Subcutaneous abdominal adipose tissue (tissue), 5 donors: ENCODE measurements at regions not wholly inside any gene's neighbourhood (a gene's known extent, or its start where the extent isn't known, plus 50 kb on each side); places are given as distances from the start of the nearest gene placed in this dataset.
"Not testable (repeated sequence)": the region's sequence is repeated elsewhere in the genome, so short reads cannot be mapped to it uniquely, and the experiment has no call there.

Experiments
- H3K27ac ChIP-seq: one replicate; pipeline ENCODE4 v1.7.0; 2013; ENCODE audit warnings: low read depth, mild to moderate bottlenecking, inconsistent platforms, low read length, moderate library complexity
- H3K27me3 ChIP-seq, 5 donors: one replicate each; pipeline ENCODE4 v1.7.0; 2013; ENCODE audit warnings: low read length in 5 of 5, inconsistent platforms in 1 of 5; ENCODE audit not compliant: control insufficient read depth in 5 of 5, insufficient read depth in 4 of 5
- H3K36me3 ChIP-seq, 5 donors: one replicate each; pipeline ENCODE4 v1.7.0; 2013; ENCODE audit warnings: low read length in 5 of 5; ENCODE audit not compliant: control insufficient read depth in 5 of 5, insufficient read depth in 5 of 5
- H3K4me1 ChIP-seq, 5 donors: one replicate each; pipeline ENCODE4 v1.7.0; 2013; ENCODE audit warnings: low read length in 5 of 5, mild to moderate bottlenecking in 3 of 5, moderate library complexity in 1 of 5; ENCODE audit not compliant: control insufficient read depth in 5 of 5, insufficient read depth in 5 of 5
- H3K4me3 ChIP-seq, 5 donors: one replicate each; pipeline ENCODE4 v1.7.0; 2013; ENCODE audit warnings: low read length in 5 of 5, low read depth in 1 of 5
- H3K9ac ChIP-seq, 5 donors: one replicate each; pipeline ENCODE4 v1.7.0; 2013; ENCODE audit warnings: low read length in 5 of 5, mild to moderate bottlenecking in 4 of 5, moderate library complexity in 3 of 5
- H3K9me3 ChIP-seq, 5 donors: one replicate each; pipeline ENCODE4 v1.7.0; 2013; ENCODE audit warnings: low read length in 5 of 5; ENCODE audit not compliant: control insufficient read depth in 5 of 5
- donor health status: healthy.
- donor health status: healthy.
- donor health status: healthy.
- donor health status: healthy.
- donor health status: healthy.

DNA sequence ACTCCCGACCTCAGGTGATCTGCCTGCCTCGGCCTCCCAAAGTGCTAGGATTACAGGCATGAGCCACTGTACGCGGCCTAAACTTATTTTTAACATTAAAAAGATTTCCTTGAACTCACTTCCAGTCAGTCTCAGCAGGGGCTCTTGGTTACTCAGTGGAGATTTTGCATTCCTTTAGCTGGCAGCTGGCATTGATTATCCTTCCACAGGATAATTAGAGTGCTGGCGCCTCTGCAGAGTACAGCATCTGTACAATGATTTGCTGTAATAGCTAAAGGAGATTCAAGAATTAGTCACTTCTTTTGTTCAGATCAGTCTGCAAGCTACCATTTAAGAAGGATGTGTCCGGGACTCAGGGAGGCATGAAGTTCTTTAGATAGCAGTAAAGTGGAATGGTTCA, 125.0 kb upstream of the NPY start:
- no peaks in the 10 kb centered on the region for H3K4me1 ChIP-seq

DNA sequence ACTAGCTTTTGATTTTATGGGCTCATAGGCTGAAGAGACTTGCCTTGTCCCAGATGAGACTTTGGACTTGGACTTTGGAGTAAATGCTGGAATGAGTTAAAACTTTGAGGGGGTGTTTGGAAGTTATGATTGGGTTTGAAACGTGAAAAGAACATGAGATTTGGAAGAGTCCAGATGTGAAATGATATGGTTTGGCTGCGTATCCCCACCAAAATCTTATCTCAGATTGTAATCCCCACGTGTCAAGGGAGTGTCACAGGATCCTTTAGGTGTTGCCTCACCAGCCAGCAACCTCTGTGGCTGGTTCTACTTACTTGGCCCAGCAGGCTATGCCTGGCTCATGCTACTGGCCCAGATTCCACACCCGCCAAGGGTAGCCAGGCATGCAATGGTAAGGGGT, 119.6 kb upstream of the NPY start:
- Histone ChIP-seq H3K9me3 (peaks cover 0 to 7% (median 0%) of the 10 kb centered on the region in 5 donors), H3K36me3 (no peaks in the 10 kb centered on the region), H3K27me3 (peaks cover 0 to 3% (median 0%) of the 10 kb centered on the region in 5 donors), H3K4me1 (no peaks in the 10 kb centered on the region), H3K27ac (no peak overlapping the region), H3K9ac (no peak overlapping the region), H3K4me3 (no peak overlapping the region)

More for the DNA sequence above, 125.0 kb upstream of the NPY start:
- Histone ChIP-seq H3K4me3 (no peak overlapping the region), H3K27me3 (no peaks in the 10 kb centered on the region), H3K27ac (no peak overlapping the region), H3K36me3 (no peaks in the 10 kb centered on the region), H3K9ac (no peak overlapping the region), H3K9me3 (peaks cover 0 to 5% (median 0%) of the 10 kb centered on the region in 5 donors)

DNA sequence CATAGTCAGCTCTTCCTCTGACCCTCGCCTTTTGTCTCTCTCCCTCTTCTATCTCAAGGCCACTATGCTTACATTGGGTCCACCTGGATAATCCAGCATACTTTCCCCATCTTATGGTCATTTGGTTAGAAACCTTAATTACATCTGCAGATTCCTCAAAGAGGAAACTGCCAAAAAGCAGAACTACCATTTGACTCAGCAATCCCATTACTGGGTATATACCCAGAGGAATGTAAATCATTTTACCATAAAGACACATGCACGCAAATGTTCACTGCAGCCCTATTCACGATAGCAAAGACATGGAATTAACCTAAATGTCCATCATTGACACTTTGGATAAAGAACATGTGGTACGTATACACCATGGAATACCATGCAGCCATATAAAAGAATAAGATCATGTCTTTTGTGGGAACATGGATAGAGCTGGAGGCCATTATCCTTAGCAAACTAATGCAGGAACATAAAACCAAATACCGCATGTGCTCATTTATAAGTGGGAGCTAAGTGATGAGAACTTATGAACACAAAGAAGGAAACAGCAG, 114.8 kb upstream of the NPY start:
- Histone ChIP-seq H3K9me3 (peaks cover 0 to 7% (median 0%) of the 10 kb centered on the region in 5 donors), H3K27ac (no peak overlapping the region), H3K9ac (no peak overlapping the region), H3K36me3 (no peaks in the 10 kb centered on the region), H3K4me3 (no peak overlapping the region), H3K27me3 (peaks cover 0 to 3% (median 0%) of the 10 kb centered on the region in 5 donors), H3K4me1 (no peaks in the 10 kb centered on the region)

DNA sequence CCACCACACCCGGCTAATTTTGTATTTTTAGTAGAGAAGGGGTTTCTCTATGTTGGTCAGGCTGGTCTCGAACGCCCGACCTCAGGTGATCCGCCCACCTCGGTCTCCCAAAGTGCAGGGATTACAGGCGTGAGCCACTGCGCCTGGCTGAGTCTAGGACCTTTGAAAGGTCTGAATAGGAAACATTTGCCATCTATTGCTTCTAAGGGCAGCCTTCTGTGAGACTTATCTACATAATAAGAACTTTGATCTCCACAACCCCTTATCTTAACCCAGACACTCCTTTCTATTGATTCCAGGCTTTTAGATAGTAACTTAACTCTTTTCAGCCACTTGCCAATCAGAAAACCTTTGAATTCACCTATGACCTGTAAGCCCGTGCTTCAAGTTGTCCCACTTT, 112.0 kb upstream of the NPY start:
- not testable (repeated sequence) for H3K36me3 ChIP-seq, H3K4me1 ChIP-seq, H3K4me3 ChIP-seq, H3K27me3 ChIP-seq, H3K27ac ChIP-seq, H3K9me3 ChIP-seq, H3K9ac ChIP-seq

DNA sequence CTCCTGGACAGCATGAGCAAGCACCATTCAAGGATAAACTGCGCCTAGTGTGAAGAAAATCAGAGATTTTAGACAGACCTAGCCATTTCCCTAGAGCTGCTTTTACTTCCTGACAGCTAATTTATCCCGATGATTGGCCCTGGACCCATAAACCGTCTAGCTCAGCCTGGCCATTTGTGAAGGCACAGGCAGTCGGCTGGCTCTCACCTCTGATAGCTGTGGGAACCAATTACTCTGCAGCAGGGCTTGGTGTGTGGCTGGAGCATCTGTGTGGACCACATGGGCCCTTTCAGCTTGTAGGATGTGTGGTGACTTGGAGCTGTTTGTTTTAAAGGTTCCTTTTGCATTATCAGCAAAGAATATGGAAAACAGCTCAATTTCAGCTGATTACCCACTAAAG, 111.1 kb upstream of the NPY start:
- no peaks in the 10 kb centered on the region for H3K9me3 ChIP-seq
- H3K4me1 ChIP-seq: no peaks in the 10 kb centered on the region
- H3K36me3 ChIP-seq: no peaks in the 10 kb centered on the region
- no peak overlapping the region for H3K9ac ChIP-seq
- no peaks in the 10 kb centered on the region for H3K27me3 ChIP-seq
- H3K27ac ChIP-seq: no peak overlapping the region
- no peak overlapping the region for H3K4me3 ChIP-seq

DNA sequence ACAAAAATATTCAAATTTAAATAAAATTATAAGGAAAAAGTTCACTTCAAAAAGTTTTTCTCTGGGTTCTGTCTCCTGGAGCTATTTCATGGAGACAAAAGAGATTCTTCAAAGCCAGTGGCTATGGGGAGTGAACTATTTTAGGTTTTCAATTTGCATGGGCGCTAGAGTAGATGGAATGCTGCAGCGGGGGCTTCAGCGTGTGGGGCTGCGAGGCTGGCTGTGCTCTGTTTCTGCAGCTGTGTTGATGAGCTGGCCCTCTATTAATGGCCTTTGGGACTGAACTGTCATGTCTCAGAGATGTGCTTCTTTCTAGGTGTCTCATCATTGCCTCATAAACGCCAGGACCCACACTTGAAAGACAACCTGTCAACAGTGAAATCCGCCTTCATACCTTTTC, 108.4 kb upstream of the NPY start:
- no peak overlapping the region for H3K9ac ChIP-seq
- H3K4me1 ChIP-seq: no peaks in the 10 kb centered on the region
- no peaks in the 10 kb centered on the region for H3K27me3 ChIP-seq
- no peaks in the 10 kb centered on the region for H3K9me3 ChIP-seq
- no peaks in the 10 kb centered on the region for H3K36me3 ChIP-seq
- no peak overlapping the region for H3K27ac ChIP-seq
- H3K4me3 ChIP-seq: no peak overlapping the region

DNA sequence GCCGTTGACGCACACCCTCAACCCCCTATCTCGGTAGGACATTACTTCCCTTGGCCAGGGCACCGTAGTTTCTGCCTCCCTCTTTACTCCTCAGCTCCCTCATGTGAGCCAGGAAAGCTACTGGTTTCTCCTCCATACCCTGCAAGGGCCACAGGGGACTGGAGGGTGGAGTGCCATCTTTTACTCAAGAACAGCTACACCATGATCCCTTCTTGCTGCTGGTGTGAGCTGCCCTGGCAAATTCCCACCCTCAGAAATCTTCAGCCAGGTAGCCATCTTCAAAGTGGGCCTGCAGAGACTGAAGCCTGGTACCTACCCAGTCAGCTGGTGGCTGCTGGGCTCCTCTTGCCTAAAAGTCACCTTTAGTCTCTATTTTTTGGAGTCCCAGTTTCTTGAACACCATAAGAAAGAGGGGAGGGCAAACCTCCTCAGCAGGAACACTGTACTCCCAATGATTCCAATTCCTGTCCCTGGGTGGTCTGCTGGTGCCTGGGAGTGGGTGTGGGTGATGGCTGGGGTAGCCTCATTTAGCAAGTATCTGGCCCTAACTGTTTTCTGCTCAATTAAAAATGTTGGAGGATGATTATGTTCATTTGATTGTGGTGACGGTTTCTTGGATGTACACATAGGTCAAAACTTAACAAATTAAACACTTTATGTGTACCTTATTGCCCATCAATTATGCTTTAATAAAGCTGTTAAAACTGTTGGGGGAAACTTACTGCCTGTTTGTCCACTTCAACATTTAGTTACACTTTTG, 105.0 kb upstream of the NPY start:
- Histone ChIP-seq H3K4me1 (no peaks in the 10 kb centered on the region), H3K27ac (no peak overlapping the region), H3K4me3 (no peak overlapping the region), H3K9me3 (no peaks in the 10 kb centered on the region), H3K9ac (no peak overlapping the region), H3K36me3 (no peaks in the 10 kb centered on the region), H3K27me3 (no peaks in the 10 kb centered on the region)

DNA sequence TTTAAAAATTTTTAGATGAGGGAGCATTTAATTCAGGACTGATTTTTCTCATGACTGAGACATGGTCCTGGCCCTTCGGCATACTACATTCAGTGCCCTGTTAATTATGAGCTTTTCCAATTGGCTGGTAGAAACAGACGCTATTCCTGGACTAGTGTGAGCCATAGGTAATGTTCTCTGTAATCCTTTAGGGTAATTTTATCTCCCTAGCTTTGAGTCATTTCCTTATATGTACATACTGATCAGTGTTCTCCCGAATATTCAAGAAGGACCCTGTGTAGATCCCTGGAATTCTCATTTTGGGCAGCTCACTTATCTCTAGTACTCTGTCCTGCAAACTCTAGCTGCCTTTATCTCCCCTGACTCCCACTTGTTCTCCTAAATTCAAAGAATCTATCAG, 92.6 kb upstream of the NPY start:
- H3K4me3 ChIP-seq: no peak overlapping the region

DNA sequence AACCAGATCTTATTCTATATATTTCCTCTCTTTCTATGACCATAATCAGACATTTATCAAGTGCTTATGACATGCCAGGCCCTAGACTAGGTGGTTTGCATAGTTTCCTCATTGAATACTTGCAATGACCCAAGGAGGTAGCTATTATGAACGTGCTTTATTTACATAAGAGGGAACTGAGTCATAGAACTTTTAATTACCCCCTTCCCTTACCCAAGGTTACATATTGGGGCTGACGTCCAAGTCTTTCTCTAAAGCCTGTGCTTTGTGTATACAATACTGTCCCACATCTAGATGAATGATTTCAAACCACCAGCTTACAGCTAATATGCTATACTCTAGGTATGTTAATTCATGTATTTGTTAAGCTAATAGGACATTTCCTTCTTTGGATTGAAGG, 91.9 kb upstream of the NPY start:
- Histone ChIP-seq H3K9ac (no peak overlapping the region), H3K9me3 (peaks cover 0 to 3% (median 0%) of the 10 kb centered on the region in 5 donors), H3K4me3 (no peak overlapping the region), H3K4me1 (no peaks in the 10 kb centered on the region), H3K27ac (no peak overlapping the region), H3K27me3 (no peaks in the 10 kb centered on the region), H3K36me3 (no peaks in the 10 kb centered on the region)

More for the DNA sequence above, 92.6 kb upstream of the NPY start:
- Histone ChIP-seq H3K36me3 (no peaks in the 10 kb centered on the region), H3K27me3 (no peaks in the 10 kb centered on the region), H3K9me3 (peaks cover 0 to 3% (median 0%) of the 10 kb centered on the region in 5 donors), H3K9ac (no peak overlapping the region), H3K4me1 (no peaks in the 10 kb centered on the region), H3K27ac (no peak overlapping the region)

DNA sequence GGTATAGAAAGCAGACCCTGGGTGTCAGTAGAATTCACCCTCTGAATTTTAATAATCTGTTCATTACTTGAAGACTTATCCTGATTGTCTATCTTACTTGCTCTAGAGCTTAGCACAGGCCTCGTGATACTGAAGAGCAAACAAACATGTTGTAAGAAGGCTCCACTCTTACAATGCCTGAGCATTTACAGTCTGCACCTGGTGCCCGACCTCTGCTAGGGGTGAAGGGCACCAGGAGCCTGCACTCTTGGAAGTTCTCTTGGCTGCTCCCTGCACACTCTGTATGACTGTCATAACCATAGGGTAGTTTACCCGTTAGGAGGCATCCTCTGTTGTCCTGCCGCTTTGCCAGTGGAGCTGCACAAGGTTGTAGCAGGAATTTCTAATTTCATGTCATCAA, 91.3 kb upstream of the NPY start:
- no peak overlapping the region for H3K4me3 ChIP-seq
- H3K27me3 ChIP-seq: no peaks in the 10 kb centered on the region
- no peaks in the 10 kb centered on the region for H3K9me3 ChIP-seq
- H3K4me1 ChIP-seq: no peaks in the 10 kb centered on the region
- H3K36me3 ChIP-seq: no peaks in the 10 kb centered on the region
- H3K27ac ChIP-seq: no peak overlapping the region
- no peak overlapping the region for H3K9ac ChIP-seq
